IPS-18c (cell line): ENCODE measurements at regions not wholly inside any gene's neighbourhood (a gene's known extent, or its start where the extent isn't known, plus 50 kb on each side); places are given as distances from the start of the nearest gene placed in this dataset.

Experiments used
- H3K4me3 ChIP-seq: 2 replicates; pipeline ENCODE4 v1.7.0; 2013; ENCODE audit warnings: low read depth, mild to moderate bottlenecking, low read length, moderate library complexity; ENCODE audit not compliant: insufficient read depth
- H3K9me3 ChIP-seq: one replicate; pipeline ENCODE4 v1.6.1; 2013; ENCODE audit warnings: mild to moderate bottlenecking, low read length, moderate library complexity; ENCODE audit not compliant: control insufficient read depth, insufficient read depth

DNA sequence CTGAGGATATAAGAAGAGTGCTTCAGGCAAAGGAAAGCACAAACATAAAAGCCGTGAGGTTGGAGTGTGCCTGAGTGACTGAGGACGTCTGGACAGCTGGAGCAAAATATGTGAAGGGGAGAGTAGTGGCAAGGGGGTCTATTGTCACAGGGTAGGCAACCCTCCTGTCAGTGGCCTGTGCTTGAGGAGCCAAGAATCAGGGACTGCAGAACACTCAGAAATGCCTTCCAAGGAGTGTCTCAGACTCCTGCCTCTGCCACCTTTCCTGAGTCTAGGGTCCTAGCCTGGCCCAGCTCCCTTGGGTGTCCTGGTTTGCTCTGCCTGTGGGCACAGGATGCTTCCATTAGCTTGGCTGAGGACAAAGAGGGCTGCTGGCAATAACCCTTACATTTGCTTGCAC is 152.5 kb upstream of the PJA1 start:
- Histone ChIP-seq H3K4me3 (no peak overlapping the region), H3K9me3 (no peaks in the 10 kb centered on the region)

GRCh38 chrX:69314436-69315348 is 149.4 kb upstream of the PJA1 start:
- Histone ChIP-seq H3K4me3 (no peak overlapping the region), H3K9me3 (no peaks in the 10 kb centered on the region)

GRCh38 chrX:69313617-69314290 is 148.5 kb upstream of the PJA1 start:
- Histone ChIP-seq H3K4me3 (no peak overlapping the region), H3K9me3 (no peaks in the 10 kb centered on the region)

DNA sequence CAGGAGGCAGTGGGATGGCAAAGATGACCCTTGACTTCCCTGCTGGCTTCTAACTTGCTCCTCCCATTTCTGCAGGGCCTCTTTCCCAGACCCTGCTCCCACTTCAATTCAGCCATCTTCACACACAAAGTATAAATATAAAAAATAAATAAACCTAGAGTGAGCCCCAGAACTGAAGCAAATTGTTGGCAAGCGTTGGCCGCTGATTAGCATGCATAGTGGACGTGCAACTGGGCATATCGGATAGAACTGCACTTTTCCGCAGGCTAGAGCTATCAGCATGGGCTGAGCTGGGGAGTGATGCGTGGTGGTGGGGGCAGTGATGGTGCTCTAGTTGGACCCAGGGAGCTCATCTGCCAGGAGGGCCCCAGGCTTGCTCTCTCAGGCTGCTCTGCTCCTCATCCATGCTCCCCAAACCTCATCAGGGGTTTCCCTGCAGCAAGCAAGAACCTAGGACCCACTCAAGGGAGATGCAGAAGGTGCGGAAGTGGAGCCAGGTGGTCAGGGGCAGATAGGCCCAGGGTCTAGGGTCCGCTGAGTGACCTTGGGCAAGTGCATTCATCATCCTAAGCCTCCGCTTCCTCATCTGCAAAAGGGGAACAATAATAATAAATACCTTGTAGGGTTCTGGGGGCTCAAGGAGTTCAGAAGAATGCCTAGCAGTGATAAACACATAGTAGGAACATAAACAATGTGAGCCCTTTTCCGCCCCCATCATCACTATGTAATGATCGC is 146.8 kb upstream of the PJA1 start:
- H3K9me3 ChIP-seq: no peaks in the 10 kb centered on the region
- no peak overlapping the region for H3K4me3 ChIP-seq

DNA sequence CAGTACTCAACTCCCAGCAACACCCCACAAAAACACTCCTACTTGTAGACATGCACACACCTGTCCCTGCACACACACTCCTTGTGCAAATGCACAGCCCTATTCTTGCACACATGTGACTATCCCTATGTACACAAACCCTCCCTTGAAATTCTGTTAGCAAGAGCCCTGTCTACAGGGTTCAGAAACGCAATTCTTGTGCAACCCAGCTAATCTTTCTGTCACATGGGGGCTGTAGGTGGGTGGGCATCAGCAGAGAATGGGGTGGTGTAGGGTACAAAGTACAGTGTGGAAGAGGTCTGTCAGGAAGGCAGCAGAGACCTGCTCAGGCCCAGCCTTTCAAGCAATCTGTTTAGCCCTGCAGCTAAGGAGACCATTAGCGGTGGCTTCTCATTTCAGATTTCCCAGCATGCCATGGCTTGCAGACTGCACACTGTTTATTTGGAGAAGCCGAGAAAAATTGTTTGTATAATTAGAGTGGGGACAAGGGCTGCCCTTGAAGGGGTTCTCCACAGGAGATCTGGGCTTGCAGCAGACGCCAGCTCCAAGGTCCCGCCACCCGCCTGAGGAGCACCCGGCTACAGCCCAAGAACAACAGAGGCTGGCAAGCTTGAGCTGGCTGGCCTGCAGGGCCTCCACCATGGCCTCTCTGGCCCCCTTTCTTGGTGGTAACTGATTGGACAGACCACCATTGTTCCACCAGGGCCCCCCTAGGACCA is 144.0 kb upstream of the PJA1 start:
- peaks cover 1% of the 10 kb centered on the region for H3K9me3 ChIP-seq

DNA sequence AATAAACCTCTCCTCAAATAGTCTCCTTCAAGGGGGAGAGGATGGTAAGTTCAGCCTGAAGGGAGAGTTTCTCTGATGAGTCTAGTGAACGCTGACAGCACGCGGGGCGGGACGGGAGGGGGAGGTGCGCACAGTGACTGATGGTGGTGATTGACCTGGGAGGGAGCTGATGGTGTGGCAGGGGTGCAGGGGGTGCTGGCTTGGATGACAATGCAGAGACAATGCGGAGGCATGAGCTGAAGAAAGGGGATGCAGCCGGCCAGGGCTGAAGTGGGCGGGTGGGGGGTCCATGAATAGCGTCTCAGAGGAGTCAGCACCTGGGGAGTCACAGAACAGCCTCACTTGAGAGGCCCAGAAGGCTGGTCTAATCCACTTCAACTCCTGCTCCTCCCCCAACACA is 142.5 kb upstream of the PJA1 start:
- Histone ChIP-seq H3K9me3 (peaks cover 4% of the 10 kb centered on the region), H3K4me3 (no peak overlapping the region)

More for the DNA sequence above, 144.0 kb upstream of the PJA1 start:
- H3K4me3 ChIP-seq: no peak overlapping the region

DNA sequence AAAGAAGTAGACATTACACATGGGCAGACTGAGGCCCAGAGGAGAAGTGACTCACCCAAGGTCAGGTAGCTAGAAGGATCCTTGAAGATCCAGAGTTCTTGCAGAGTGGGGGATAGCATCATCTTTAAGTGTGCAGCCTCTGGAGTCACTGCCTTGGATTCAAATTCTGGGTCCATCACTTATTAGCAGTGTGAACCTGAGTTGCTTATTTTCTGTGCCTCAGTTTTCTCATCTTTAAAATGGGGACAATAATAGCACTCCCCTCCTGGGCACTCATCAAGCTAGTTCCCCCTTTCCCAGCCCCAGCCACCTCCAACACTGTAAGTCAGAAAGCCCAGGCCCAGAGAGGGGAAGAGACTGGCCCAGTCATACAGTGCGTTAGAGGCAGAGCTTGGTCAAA is 141.8 kb upstream of the PJA1 start:
- Histone ChIP-seq H3K9me3 (peaks cover 5% of the 10 kb centered on the region), H3K4me3 (no peak overlapping the region)

DNA sequence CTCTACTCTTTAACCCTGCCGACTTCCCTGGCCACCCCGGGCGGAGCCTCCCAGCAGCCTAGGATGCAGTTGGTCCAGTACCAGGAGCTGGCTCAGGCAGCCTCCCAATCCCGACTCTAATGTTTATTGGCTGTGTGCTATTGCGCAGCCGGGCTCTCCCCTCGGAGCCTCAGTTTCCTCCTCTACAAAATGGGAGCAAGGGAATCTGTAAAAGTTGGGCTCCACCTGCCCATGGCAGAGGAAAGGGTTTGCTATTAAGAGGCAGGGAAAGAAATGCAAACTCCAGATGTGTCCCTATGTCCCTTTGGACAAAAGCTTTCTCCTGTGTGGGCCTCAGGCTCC is 140.8 kb upstream of the PJA1 start:
- H3K9me3 ChIP-seq: peaks cover 5% of the 10 kb centered on the region
- H3K4me3 ChIP-seq: no peak overlapping the region

DNA sequence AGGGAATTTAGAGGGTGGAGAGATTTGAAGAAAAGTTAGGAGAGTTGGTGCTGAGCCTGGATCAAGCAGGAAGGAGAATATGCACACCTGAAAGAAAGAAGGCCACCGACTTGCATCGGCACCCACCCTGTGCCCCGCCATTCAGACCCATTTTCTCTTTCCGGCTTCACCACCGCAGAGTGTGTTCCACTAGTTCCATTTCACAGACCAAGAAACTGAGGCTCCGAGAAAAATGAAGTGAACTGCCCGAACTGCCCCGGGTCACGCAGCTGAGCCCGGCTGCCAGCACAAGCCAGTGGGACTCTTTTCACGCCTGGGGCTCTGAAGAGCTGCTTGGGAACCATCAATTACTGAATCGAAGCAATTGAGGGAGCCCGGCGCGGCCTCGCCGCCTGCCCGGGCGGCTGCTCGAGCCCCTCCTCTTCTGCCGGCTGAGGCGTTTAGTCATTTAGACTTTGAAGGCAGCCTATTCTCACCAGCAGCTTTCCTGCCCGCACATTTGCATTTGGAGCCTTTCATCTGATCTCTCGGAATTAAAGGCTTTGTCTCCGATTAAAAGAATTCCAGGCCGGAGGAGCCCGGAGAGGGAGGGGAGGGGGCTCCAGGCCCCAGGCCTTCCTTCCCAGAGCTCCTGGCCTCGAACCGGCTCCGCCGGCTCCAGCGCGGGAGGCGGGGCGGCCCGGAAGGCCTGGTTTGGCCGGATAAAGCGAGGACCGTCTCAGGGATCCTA is 140.2 kb upstream of the PJA1 start:
- H3K4me3 ChIP-seq: no peak overlapping the region
- H3K9me3 ChIP-seq: peaks cover 5% of the 10 kb centered on the region

- peaks cover 5% of the 10 kb centered on the region for H3K9me3 ChIP-seq
- H3K4me3 ChIP-seq: no peak overlapping the region
Measured at GRCh38 chrX:69303231-69303630, 138.0 kb upstream of the PJA1 start.

DNA sequence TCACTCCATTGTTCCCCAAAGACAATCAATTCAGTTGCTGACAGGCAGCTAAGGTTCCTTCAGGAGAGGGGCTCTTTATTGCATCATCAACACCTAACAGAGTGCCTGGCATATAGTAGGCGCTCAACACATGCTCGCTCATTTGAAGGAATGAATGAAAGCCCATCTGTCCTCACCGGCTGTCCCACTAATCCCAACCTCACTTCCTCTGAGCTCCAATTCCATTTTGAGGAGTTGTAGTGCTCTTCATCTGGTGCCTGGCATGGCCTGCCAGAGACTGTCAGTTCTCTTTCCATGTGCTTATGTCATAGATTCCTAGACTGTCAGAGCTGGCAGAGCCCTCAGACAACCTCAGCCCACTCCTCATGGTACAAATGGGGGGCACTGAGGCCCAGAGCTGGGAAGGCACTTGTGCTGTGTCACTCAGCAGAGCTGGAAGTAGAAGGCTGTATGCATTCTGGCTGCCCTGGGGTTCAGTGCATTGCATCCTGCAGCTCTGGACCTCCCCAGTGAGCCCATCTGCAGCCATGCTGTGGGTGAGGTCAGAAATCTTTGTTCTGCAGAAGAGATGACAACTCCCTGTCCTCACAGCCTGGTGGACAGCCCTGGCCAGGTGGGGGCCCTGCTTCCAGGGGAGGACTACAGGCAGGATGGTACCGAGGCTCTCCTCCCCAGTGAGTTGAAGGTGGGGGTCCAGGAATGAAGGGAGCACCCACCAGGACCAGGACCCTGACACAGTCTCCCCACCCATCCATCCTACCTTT is 134.9 kb upstream of the PJA1 start:
- H3K4me3 ChIP-seq: no peak overlapping the region

GRCh38 chrX:69299285-69299684 is 134.0 kb upstream of the PJA1 start:
- Histone ChIP-seq H3K9me3 (peaks cover 4% of the 10 kb centered on the region), H3K4me3 (no peak overlapping the region)

More for the DNA sequence above, 134.9 kb upstream of the PJA1 start:
- H3K9me3 ChIP-seq: peaks cover 5% of the 10 kb centered on the region

DNA sequence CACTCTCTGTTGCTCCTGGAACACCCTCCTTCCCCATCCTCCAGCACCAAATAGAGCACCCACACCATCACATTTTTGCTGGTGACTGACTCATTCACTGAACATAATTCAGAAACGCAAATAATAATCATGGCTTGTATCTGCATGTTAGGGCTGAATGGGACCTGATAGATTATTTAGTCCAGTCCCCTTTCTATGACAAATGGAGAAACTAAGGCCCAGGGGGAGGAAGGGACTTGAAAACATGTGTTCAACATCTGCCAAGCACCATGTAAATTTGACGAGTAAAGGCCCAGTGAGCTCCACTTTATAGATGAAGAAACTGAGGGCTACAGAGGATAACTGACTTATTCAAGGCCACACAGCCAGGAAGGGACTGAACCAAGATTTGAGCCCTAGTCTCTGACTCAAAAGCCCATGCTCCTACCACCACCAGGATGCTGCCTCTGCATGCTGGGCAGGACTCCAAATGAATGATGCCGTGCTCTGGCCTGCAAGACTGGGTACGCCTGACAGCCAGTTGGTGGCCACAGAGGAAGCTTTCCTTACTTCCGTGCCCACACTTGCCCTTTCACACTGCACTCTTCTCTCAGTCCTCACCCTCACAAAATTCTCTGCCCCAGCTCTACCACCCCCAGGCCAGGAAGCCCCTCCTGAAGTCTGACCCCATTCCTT is 133.3 kb upstream of the PJA1 start:
- Histone ChIP-seq H3K4me3 (no peak overlapping the region), H3K9me3 (peaks cover 2% of the 10 kb centered on the region)

- no peaks in the 10 kb centered on the region for H3K9me3 ChIP-seq
- H3K4me3 ChIP-seq: no peak overlapping the region
Measured at GRCh38 chrX:69297506-69297905, 132.3 kb upstream of the PJA1 start.

- Histone ChIP-seq H3K9me3 (no peaks in the 10 kb centered on the region), H3K4me3 (no peak overlapping the region)
Measured at GRCh38 chrX:69293776-69294601, 128.7 kb upstream of the PJA1 start.
